ENCODE measurements at regions not wholly inside any gene's neighbourhood (a gene's known extent, or its start where the extent isn't known, plus 50 kb on each side); places are given as distances from the start of the nearest gene placed in this dataset.

- no peak for DNase-seq (ENCODE audit: low read depth in 2 of 2)
These were observed 67.3 kb upstream of the PRPS1 start for GRCh38 chrX:107560980-107561379.

GRCh38 chrX:107561468-107562215 lies 66.7 kb upstream of the PRPS1 start:
- peak; percentile 26 to 29 for DNase-seq (ENCODE audit: low read depth in 2 of 2)

GRCh38 chrX:107562482-107562881 lies 65.8 kb upstream of the PRPS1 start:
- DNase-seq (ENCODE audit: low read depth in 2 of 2), result peak; percentile 73 to 74

GRCh38 chrX:107563824-107564223 lies 64.5 kb upstream of the PRPS1 start:
- no peak for DNase-seq (ENCODE audit: low read depth in 2 of 2)

- no peak for DNase-seq (ENCODE audit: low read depth in 2 of 2)
These were observed 63.3 kb upstream of the PRPS1 start for GRCh38 chrX:107565015-107565414.

- DNase-seq (ENCODE audit: low read depth in 2 of 2), result no peak
These were observed 62.2 kb upstream of the PRPS1 start for GRCh38 chrX:107565931-107566603.

GRCh38 chrX:107566604-107567262 lies 61.6 kb upstream of the PRPS1 start:
- no peak for DNase-seq (ENCODE audit: low read depth in 2 of 2)

GRCh38 chrX:107567370-107567769 lies 60.9 kb upstream of the PRPS1 start:
- DNase-seq (ENCODE audit: low read depth in 2 of 2), result no peak

GRCh38 chrX:107571296-107571998 lies 56.9 kb upstream of the PRPS1 start:
- no peak for DNase-seq (ENCODE audit: low read depth in 2 of 2)

GRCh38 chrX:107573016-107573415 lies 55.3 kb upstream of the PRPS1 start:
- DNase-seq (ENCODE audit: low read depth in 2 of 2), result no peak

GRCh38 chrX:107574054-107574683 lies 54.1 kb upstream of the PRPS1 start:
- no peak for DNase-seq (ENCODE audit: low read depth in 2 of 2)

- no peak for DNase-seq (ENCODE audit: low read depth in 2 of 2)
These were observed 53.6 kb upstream of the PRPS1 start for GRCh38 chrX:107574711-107575110.

GRCh38 chrX:107576392-107576791 lies 51.9 kb upstream of the PRPS1 start:
- no peak for DNase-seq (ENCODE audit: low read depth in 2 of 2)

GRCh38 chrX:107576841-107577240 lies 51.5 kb upstream of the PRPS1 start:
- DNase-seq (ENCODE audit: low read depth in 2 of 2), result no peak

GRCh38 chrX:107577933-107578332 lies 50.4 kb upstream of the PRPS1 start:
- no peak for DNase-seq (ENCODE audit: low read depth in 2 of 2)

Measured in fibroblast of skin of left quadriceps (primary cell).